Calu3 (cell line): ENCODE measurements at regions not wholly inside any gene's neighbourhood (a gene's known extent, or its start where the extent isn't known, plus 50 kb on each side); places are given as distances from the start of the nearest gene placed in this dataset.

Experiments
- BruUV-seq: library from RNA; stranded (reverse); fragments of 400-500 nt; replicated peaks from 2 replicates; lab custom pipeline; 2021; lab: Mats Ljungman, UMichigan
- CTCF ChIA-PET: fragments of 300-600 bp; sonication (Branson Sonifier 250); formaldehyde crosslinking; loops from one replicate; lab custom pipeline; 2022; ENCODE audit warnings: antibody characterized with exemption; lab: Charles Lee
- DNase-seq: peaks from one replicate; pipeline ENCODE4 v3.0.0; 2022
- H3K27ac Mint-ChIP-seq: one replicate; pipeline ENCODE4 v1.8.0; 2022; ENCODE audit warnings: mixed read lengths; ENCODE audit not compliant: unreplicated experiment
- H3K27me3 Mint-ChIP-seq: one replicate; pipeline ENCODE4 v1.8.0; 2022; ENCODE audit warnings: mixed read lengths; ENCODE audit not compliant: unreplicated experiment
- H3K36me3 Mint-ChIP-seq: one replicate; pipeline ENCODE4 v1.8.0; 2022; ENCODE audit warnings: mild to moderate bottlenecking, moderate library complexity, mixed read lengths; ENCODE audit not compliant: insufficient read depth, unreplicated experiment
- H3K4me1 Mint-ChIP-seq: one replicate; pipeline ENCODE4 v1.8.0; 2022; ENCODE audit warnings: mild to moderate bottlenecking, low read depth, mixed read lengths; ENCODE audit not compliant: unreplicated experiment
- H3K4me3 Mint-ChIP-seq: one replicate; pipeline ENCODE4 v1.8.0; 2022; ENCODE audit warnings: mild to moderate bottlenecking, low read depth, moderate library complexity, mixed read lengths; ENCODE audit not compliant: unreplicated experiment
- H3K9me3 Mint-ChIP-seq: one replicate; pipeline ENCODE4 v1.8.0; 2022; ENCODE audit warnings: low read depth, mixed read lengths; ENCODE audit not compliant: unreplicated experiment
- intact Hi-C: fragments of 100-400 bp; cut with micrococcal nuclease; formaldehyde crosslinking; loops from one replicate; pipeline ENCODE4 v1.10.0; 2022; ENCODE audit not compliant: unreplicated experiment
- TF ChIP-seq, protein P1 (sequence below): fragments of 200-600 bp; IDR thresholded peaks from one replicate; pipeline ENCODE4 v1.8.0; 2022; ENCODE audit warnings: antibody characterized with exemption; ENCODE audit not compliant: unreplicated experiment

DNA sequence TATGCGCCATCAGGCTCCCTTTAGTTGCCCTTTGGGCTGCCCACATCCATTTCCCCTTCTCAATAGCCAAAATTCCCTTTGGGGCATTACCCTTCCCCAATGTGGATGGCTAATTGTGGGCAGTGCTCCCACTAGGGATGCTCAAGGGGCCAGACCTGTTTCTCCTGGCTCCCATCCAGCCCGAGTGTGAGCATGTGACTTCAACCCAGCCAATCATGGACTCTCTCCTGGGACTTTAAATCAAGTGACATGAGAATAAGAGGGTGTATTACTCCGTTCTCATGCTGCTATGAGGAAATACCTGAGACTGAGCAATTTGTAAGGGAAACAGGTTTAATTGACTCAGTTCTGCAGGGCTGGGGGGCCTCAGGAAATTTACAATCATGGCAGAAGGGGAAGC, 60.9 kb upstream of the WSB1 start:
- TF ChIP-seq, protein P1, sequence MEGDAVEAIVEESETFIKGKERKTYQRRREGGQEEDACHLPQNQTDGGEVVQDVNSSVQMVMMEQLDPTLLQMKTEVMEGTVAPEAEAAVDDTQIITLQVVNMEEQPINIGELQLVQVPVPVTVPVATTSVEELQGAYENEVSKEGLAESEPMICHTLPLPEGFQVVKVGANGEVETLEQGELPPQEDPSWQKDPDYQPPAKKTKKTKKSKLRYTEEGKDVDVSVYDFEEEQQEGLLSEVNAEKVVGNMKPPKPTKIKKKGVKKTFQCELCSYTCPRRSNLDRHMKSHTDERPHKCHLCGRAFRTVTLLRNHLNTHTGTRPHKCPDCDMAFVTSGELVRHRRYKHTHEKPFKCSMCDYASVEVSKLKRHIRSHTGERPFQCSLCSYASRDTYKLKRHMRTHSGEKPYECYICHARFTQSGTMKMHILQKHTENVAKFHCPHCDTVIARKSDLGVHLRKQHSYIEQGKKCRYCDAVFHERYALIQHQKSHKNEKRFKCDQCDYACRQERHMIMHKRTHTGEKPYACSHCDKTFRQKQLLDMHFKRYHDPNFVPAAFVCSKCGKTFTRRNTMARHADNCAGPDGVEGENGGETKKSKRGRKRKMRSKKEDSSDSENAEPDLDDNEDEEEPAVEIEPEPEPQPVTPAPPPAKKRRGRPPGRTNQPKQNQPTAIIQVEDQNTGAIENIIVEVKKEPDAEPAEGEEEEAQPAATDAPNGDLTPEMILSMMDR = no peak

DNA sequence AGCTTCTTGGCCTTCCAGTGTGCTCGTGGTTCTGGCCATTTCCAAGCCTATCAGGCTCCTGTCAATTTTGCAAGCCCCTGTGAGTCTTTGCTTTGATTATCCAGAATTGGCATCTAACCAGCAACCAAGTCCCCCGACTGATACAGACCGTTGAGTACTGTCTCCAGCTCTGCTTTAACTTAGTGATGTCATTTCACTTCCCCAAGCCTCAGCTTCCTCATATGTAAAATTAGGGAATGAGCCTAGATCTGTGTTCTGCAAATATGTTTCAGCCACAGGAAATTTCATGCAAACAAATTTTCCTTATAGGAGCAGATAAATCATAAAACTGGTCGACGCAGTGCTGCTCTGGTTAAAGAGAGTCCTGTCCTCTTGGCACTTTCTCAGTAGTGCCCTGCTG, 60.1 kb upstream of the WSB1 start:
- no TSS peak for BruUV-seq
- Mint-ChIP-seq H3K4me1 (no peaks in the 10 kb centered on the region), H3K27me3 (no peaks in the 10 kb centered on the region), H3K36me3 (no peaks in the 10 kb centered on the region), H3K4me3 (no peak overlapping the region), H3K9me3 (no peaks in the 10 kb centered on the region), H3K27ac (no peak overlapping the region)
- TF ChIP-seq, protein P1 = no peak
- intact Hi-C loops = no loop called here
- no peak for DNase-seq
- CTCF ChIA-PET = no interaction called here

More for the DNA sequence above, 60.9 kb upstream of the WSB1 start:
- no peak for DNase-seq
- Mint-ChIP-seq H3K36me3 (no peaks in the 10 kb centered on the region), H3K4me3 (no peak overlapping the region), H3K9me3 (no peaks in the 10 kb centered on the region), H3K4me1 (no peaks in the 10 kb centered on the region), H3K27ac (no peak overlapping the region), H3K27me3 (no peaks in the 10 kb centered on the region)
- BruUV-seq = no TSS peak
- CTCF ChIA-PET = no interaction called here
- intact Hi-C loops = no loop called here

DNA sequence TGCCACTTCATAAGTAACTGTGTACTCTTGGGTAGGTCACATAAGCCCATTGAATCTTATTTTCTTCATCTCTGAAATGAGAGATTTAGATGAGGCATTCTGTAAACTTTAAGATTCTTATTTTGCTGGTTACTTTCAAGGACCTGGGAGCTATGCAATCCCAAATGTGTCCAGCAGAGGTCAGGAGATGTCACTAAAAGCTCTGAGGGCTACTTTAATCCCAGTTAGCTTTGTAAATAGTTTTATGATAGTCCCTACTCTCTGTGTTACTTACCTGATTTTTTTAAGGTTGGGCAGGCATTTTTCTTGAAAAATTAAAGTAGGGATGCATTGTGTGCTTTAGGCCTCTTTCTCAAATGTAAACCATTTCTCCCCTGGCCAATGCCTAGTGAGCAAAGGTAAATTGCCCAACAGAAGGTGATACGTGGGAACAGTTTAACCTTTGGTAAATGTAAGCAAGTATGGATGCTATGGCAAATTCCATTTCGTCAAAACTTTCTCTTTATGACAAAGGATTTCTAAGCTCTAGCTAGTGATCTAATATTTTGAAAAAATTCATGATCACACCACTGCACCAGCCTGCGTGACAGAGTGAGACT, 57.1 kb upstream of the WSB1 start:
- peaks cover 22% of the 10 kb centered on the region for H3K4me1 Mint-ChIP-seq
- H3K27ac Mint-ChIP-seq = no peak overlapping the region
- no peaks in the 10 kb centered on the region for H3K9me3 Mint-ChIP-seq
- no peaks in the 10 kb centered on the region for H3K27me3 Mint-ChIP-seq
- BruUV-seq = no TSS peak
- peak; percentile 74 for DNase-seq
- intact Hi-C loops = loop anchor here (1.0 to 5.0 kb wide), 3 partner anchors 40 to 363 kb away; no protein-coding TSS in a partner anchor
- H3K36me3 Mint-ChIP-seq = peaks cover 5% of the 10 kb centered on the region
- TF ChIP-seq, protein P1 = peak; percentile 66
- no peak overlapping the region for H3K4me3 Mint-ChIP-seq
- CTCF ChIA-PET = interaction anchor here (0.5 to 2.7 kb wide), 15 partner anchors 8 to 363 kb away, joined by 3 to 45 read pairs (median 6); no protein-coding TSS in a partner anchor

DNA sequence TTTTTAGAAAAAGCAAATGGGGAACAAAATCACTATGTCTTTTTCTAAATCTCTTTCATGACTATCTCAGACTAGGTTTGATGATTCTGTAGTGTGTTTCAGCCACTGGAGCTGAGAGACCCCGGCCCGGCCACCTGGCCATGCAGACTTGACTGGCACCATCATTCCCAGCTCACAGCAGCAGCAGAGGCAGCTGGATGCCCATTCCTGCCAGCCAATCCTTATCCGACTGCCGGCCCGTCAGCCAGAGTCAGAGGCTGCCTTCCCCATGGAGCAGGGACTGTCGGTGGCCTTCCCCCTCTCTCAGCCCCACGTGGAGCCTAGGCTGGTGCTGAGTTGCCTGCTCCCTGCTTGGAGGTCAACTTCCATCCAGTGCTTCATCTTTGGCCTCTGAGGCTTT, 56.0 kb upstream of the WSB1 start:
- intact Hi-C loops = loop anchor here (5.0 kb wide), 1 partner anchor 41 kb away; no protein-coding TSS in a partner anchor
- H3K9me3 Mint-ChIP-seq = no peaks in the 10 kb centered on the region
- TF ChIP-seq, protein P1 = no peak

More for the DNA sequence above, 56.0 kb upstream of the WSB1 start:
- CTCF ChIA-PET = interaction anchor here (0.7 to 2.7 kb wide), 4 partner anchors 11 to 358 kb away, joined by 3 to 18 read pairs (median 6); no protein-coding TSS in a partner anchor
- Mint-ChIP-seq H3K4me1 (peaks cover 33% of the 10 kb centered on the region), H3K27me3 (no peaks in the 10 kb centered on the region), H3K4me3 (no peak overlapping the region), H3K27ac (no peak overlapping the region), H3K36me3 (peaks cover 12% of the 10 kb centered on the region)
- no peak for DNase-seq
- no TSS peak for BruUV-seq
